Neuronal stem cell (in vitro differentiated cells): ENCODE measurements at regions not wholly inside any gene's neighbourhood (a gene's known extent, or its start where the extent isn't known, plus 50 kb on each side); places are given as distances from the start of the nearest gene placed in this dataset.

Experiments used
- DNase-seq: peaks from one replicate; pipeline ENCODE4 v3.0.0-alpha.2; 2013; ENCODE audit warnings: low spot score
- H2AFZ ChIP-seq: one replicate; pipeline ENCODE4 v1.6.1; 2013; ENCODE audit warnings: mild to moderate bottlenecking, low read length, inconsistent platforms
- H2AK5ac ChIP-seq: 2 replicates; pipeline ENCODE4 v1.6.1; 2013; ENCODE audit warnings: low read depth, mild to moderate bottlenecking, inconsistent platforms, low read length, moderate library complexity, mixed read lengths
- H2BK120ac ChIP-seq: 2 replicates; pipeline ENCODE4 v1.6.1; 2013; ENCODE audit warnings: low read depth, mild to moderate bottlenecking, inconsistent platforms, low read length, moderate library complexity, mixed read lengths
- H2BK12ac ChIP-seq: one replicate; pipeline ENCODE4 v1.6.1; 2013; ENCODE audit warnings: low read length, inconsistent platforms
- H2BK15ac ChIP-seq: 2 replicates; pipeline ENCODE4 v1.6.1; 2013; ENCODE audit warnings: mild to moderate bottlenecking, low read length, inconsistent platforms, mixed read lengths
- H2BK5ac ChIP-seq: one replicate; pipeline ENCODE4 v1.6.1; 2013; ENCODE audit warnings: inconsistent platforms, mild to moderate bottlenecking, low read length, moderate library complexity
- H3K14ac ChIP-seq: one replicate; pipeline ENCODE4 v1.6.1; 2013; ENCODE audit warnings: low read length, inconsistent platforms
- H3K18ac ChIP-seq: 2 replicates; pipeline ENCODE4 v1.6.1; 2013; ENCODE audit warnings: low read length, inconsistent platforms
- H3K23ac ChIP-seq: 2 replicates; pipeline ENCODE4 v1.6.1; 2013; ENCODE audit warnings: low read depth, mild to moderate bottlenecking, mixed read lengths, low read length, inconsistent platforms; ENCODE audit not compliant: poor library complexity
- H3K27ac ChIP-seq: replicated peaks from 3 replicates; pipeline ENCODE4 v1.5.1; 2013; ENCODE audit warnings: low read length, inconsistent platforms
- H3K27me3 ChIP-seq, 3 experiments: 2 replicates each; pipeline ENCODE4 v1.6.1; 2013; ENCODE audit warnings: low read length in 3 of 3, mild to moderate bottlenecking in 2 of 3, inconsistent platforms in 1 of 3, low read depth in 1 of 3, mixed read lengths in 1 of 3, moderate library complexity in 1 of 3; ENCODE audit not compliant: control insufficient read depth in 3 of 3, insufficient read depth in 3 of 3
- H3K36me3 ChIP-seq, 2 donors: replicated peaks in 1 of 2; 2 replicates each; pipeline ENCODE4 v1.6.1; 2013; ENCODE audit warnings: low read length in 2 of 2; ENCODE audit not compliant: control insufficient read depth in 2 of 2, insufficient read depth in 2 of 2
- H3K4ac ChIP-seq: 2 replicates; pipeline ENCODE4 v1.6.1; 2013; ENCODE audit warnings: inconsistent platforms, mild to moderate bottlenecking, low read length, moderate library complexity
- H3K4me1 ChIP-seq, 2 donors: 1 replicate in 1 of 2; 2 replicates in 1 of 2; pipeline ENCODE4 v1.6.1; 2013; ENCODE audit warnings: low read length in 2 of 2, low read depth in 1 of 2; ENCODE audit not compliant: control insufficient read depth in 2 of 2, insufficient read depth in 1 of 2
- H3K4me2 ChIP-seq: one replicate; pipeline ENCODE4 v1.6.1; 2013; ENCODE audit warnings: mild to moderate bottlenecking, low read length, inconsistent platforms; ENCODE audit not compliant: insufficient read depth, poor library complexity, severe bottlenecking
- H3K4me3 ChIP-seq, 2 donors: 2 replicates each; pipeline ENCODE4 v1.5.1; 2013; ENCODE audit warnings: low read length in 2 of 2, mild to moderate bottlenecking in 2 of 2, inconsistent platforms in 1 of 2, moderate library complexity in 1 of 2
- H3K79me1 ChIP-seq: one replicate; pipeline ENCODE4 v1.6.1; 2013; ENCODE audit warnings: low read depth, mild to moderate bottlenecking, inconsistent platforms, low read length, moderate library complexity
- H3K9ac ChIP-seq: one replicate; pipeline ENCODE4 v1.6.1; 2013; ENCODE audit warnings: mild to moderate bottlenecking, low read depth, low read length, inconsistent platforms; ENCODE audit not compliant: poor library complexity
- H3K9me3 ChIP-seq, 2 donors: replicated peaks in 1 of 2; 2 replicates each; pipeline versions ENCODE3 to v1.6.1; 2013; ENCODE audit warnings: low read length in 2 of 2, mild to moderate bottlenecking in 2 of 2, inconsistent platforms in 1 of 2, low read depth in 1 of 2, mixed read lengths in 1 of 2, moderate library complexity in 1 of 2; ENCODE audit not compliant: control insufficient read depth in 2 of 2, insufficient read depth in 1 of 2
- H4K8ac ChIP-seq: one replicate; pipeline ENCODE4 v1.6.1; 2013; ENCODE audit warnings: low read depth, mild to moderate bottlenecking, inconsistent platforms, low read length, moderate library complexity
- H4K91ac ChIP-seq: one replicate; pipeline ENCODE4 v1.6.1; 2013; ENCODE audit warnings: low read length, low read depth, mild to moderate bottlenecking, inconsistent platforms; ENCODE audit not compliant: poor library complexity
- WGBS, 2 donors: extraction: QIAGEN DNeasy Blood & Tissue Kit; methylation state at CpG; one replicate each; pipeline ENCODE4 v1.1.7; 2013; ENCODE audit warnings: missing lambda C conversion rate in 2 of 2, mixed read lengths in 1 of 2; ENCODE audit not compliant: insufficient read length in 2 of 2, insufficient replicate concordance in 1 of 2; ENCODE audit errors: extremely low coverage in 2 of 2; 5-methylcytosine and 5-hydroxymethylcytosine counted together

DNA sequence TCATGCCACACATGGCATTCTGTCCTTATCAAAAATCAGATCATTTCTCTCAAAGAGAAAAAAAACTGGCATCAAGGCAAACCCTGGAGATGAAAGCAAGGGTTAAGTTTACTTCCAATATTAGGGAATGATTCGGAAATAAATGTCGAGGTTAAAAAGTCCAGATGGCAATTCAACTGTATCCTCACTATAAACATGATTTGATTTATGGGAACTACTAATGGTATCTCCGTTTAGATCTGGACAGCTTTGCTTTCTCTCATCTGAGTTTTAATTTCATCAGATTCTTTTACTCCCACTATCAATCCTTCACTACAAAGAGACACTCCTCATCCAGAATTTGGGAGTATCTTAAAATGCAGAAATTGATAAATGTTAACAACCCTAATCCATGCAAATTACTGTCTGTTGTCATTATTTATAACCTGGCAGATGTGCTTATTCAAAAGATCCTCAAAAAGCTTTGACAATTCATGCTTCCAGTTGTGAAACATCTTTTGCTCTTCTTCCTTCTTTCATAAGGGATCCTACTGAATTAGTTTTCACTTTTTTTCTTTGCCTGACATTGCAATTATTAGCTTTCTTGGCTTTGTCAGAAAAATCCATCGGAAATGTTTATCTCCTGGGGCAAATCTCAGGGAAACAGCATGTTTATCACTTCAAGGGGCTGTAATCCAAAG is 903.2 kb downstream of the MCTP2 start:
- no peak overlapping the region for H2AK5ac ChIP-seq
- H4K91ac ChIP-seq, result no peak overlapping the region
- H3K27ac ChIP-seq, result no peak overlapping the region
- H3K18ac ChIP-seq, result no peak overlapping the region
- H3K36me3 ChIP-seq, result no peaks in the 10 kb centered on the region
- no peaks in the 10 kb centered on the region for H3K27me3 ChIP-seq
- H2BK5ac ChIP-seq, result no peak overlapping the region
- no peak overlapping the region for H2AFZ ChIP-seq
- no peaks in the 10 kb centered on the region for H3K79me1 ChIP-seq
- WGBS, 2 donors, result no CpG with 5 or more reads among the region's 4 CpGs
- no peak overlapping the region for H4K8ac ChIP-seq
- H3K4me3 ChIP-seq, result no peak overlapping the region
- no peak overlapping the region for H3K23ac ChIP-seq
- no peaks in the 10 kb centered on the region for H3K9me3 ChIP-seq
- peaks cover 2 to 16% of the 10 kb centered on the region in 2 donors for H3K4me1 ChIP-seq
- no peak overlapping the region for H3K4me2 ChIP-seq
- H3K4ac ChIP-seq, result no peak overlapping the region
- no peak overlapping the region for H3K14ac ChIP-seq
- no peak overlapping the region for H2BK12ac ChIP-seq
- H3K9ac ChIP-seq, result no peak overlapping the region
- DNase-seq, result no peak
- H2BK120ac ChIP-seq, result no peak overlapping the region
- no peak overlapping the region for H2BK15ac ChIP-seq

DNA sequence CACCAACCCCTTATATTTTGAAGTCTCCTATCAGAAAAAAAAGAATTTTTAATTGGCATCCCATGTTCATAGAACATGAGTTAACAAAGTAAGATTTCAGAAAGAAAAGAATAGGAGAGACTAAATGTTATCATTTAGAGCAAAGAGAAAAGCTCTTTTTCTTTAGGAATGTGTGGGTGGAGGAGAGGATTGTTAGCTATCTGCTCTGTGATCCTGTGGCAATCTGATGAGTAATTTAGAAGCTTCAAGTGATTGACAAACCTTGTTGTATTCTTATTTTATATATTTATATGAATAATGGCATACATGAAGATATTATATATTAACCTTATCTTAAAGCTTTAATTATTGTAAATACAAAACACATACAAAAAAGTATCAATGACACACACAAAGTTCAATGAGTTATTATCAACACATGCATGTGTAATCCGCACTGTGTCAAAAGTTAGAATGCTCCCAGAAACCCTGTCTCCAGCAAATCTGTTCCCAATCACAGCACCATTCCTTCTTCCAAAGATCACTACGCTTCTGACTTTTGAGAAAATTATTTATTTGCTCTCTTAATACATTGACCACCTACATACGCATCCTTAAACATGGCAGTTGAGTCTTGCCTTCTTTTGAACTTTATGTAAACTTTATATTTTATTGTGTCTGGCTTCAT is 907.4 kb downstream of the MCTP2 start:
- Histone ChIP-seq H4K91ac (no peak overlapping the region), H3K23ac (no peak overlapping the region), H3K27ac (no peak overlapping the region), H3K9ac (no peak overlapping the region), H3K4me3 (no peak overlapping the region), H3K18ac (no peak overlapping the region), H3K9me3 (no peaks in the 10 kb centered on the region), H2BK12ac (no peak overlapping the region), H3K27me3 (no peaks in the 10 kb centered on the region), H3K4ac (no peak overlapping the region), H2BK15ac (no peak overlapping the region), H3K14ac (no peak overlapping the region), H3K4me2 (no peak overlapping the region), H2BK120ac (no peak overlapping the region), H3K79me1 (no peaks in the 10 kb centered on the region), H2AFZ (no peak overlapping the region), H4K8ac (no peak overlapping the region), H2AK5ac (no peak overlapping the region), H2BK5ac (no peak overlapping the region), H3K4me1 (no peaks in the 10 kb centered on the region), H3K36me3 (no peaks in the 10 kb centered on the region)
- WGBS, 2 donors, result no CpG with 5 or more reads among the region's 3 CpGs
- no peak for DNase-seq

DNA sequence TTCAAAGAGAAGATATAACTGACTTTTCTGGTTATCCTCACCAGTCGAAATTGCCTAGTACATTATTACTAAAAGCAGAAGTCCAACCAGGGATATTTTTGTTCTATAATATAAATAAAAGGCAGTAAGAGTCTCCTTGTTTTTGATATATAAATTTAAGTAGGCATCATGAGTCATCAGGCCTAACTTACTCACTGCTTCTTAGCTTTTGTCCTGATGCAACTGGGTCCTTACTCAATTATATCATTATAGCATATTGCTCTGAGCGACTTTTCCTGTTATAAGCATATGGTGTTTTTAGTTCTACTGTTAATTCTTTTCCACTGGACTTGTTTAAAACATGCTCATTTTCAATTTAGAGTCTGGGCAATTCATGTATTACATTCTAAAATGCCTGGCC is 910.1 kb downstream of the MCTP2 start:
- no CpG with 5 or more reads among the region's 2 CpGs for WGBS, 2 donors

DNA sequence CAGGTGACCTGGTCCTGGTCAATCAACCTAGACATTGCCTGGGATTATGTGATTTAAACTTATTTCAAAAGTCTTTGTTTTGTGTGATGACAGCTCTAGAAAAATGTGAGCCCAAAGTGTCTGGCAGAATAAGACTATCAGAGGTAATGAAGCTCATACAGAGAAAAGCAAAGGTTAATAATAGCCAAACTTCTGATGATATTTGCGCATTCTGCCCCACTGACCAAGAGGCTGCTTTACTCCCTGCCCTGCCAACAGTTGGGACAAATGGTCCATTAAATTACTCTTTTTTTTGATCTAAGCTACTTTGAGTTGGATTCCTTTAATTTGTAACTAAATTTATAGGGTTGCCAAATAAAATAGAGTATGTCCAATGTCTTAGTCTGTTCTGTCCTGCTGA is 911.2 kb downstream of the MCTP2 start:
- no peak for DNase-seq
- Histone ChIP-seq H4K8ac (no peak overlapping the region), H3K23ac (no peak overlapping the region), H2BK12ac (no peak overlapping the region), H4K91ac (no peak overlapping the region), H3K36me3 (no peaks in the 10 kb centered on the region), H3K27ac (no peak overlapping the region), H3K4me2 (no peak overlapping the region), H3K4me3 (no peak overlapping the region), H3K18ac (no peak overlapping the region), H2AFZ (no peak overlapping the region), H2BK120ac (no peak overlapping the region), H3K27me3 (no peaks in the 10 kb centered on the region), H2BK5ac (no peak overlapping the region), H3K4ac (no peak overlapping the region), H3K9me3 (no peaks in the 10 kb centered on the region), H3K4me1 (no peaks in the 10 kb centered on the region), H3K9ac (no peak overlapping the region), H2BK15ac (no peak overlapping the region), H3K79me1 (no peaks in the 10 kb centered on the region), H3K14ac (no peak overlapping the region), H2AK5ac (no peak overlapping the region)
- WGBS, 2 donors, result no CpG with 5 or more reads among the region's 1 CpG

More for the DNA sequence above, 910.1 kb downstream of the MCTP2 start:
- Histone ChIP-seq H3K18ac (no peak overlapping the region), H3K27me3 (no peaks in the 10 kb centered on the region), H3K79me1 (no peaks in the 10 kb centered on the region), H3K14ac (no peak overlapping the region), H3K27ac (no peak overlapping the region), H4K8ac (no peak overlapping the region), H3K36me3 (no peaks in the 10 kb centered on the region), H3K9ac (no peak overlapping the region), H4K91ac (no peak overlapping the region), H3K4me3 (no peak overlapping the region), H2AFZ (no peak overlapping the region), H3K9me3 (no peaks in the 10 kb centered on the region), H3K4me2 (no peak overlapping the region), H3K23ac (no peak overlapping the region), H3K4ac (no peak overlapping the region), H2BK5ac (no peak overlapping the region), H2BK120ac (no peak overlapping the region), H2BK15ac (no peak overlapping the region), H2AK5ac (no peak overlapping the region), H3K4me1 (no peaks in the 10 kb centered on the region), H2BK12ac (no peak overlapping the region)
- no peak for DNase-seq
